Fibroblast of lung (primary cell): ENCODE measurements at regions not wholly inside any gene's neighbourhood (a gene's known extent, or its start where the extent isn't known, plus 50 kb on each side); places are given as distances from the start of the nearest gene placed in this dataset.

Source experiments
- DNase-seq, 2 donors: peaks; one replicate each; pipeline versions ENCODE4 v3.0.0 to v3.0.0-alpha.2; 2010; ENCODE audit warnings: low read depth in 2 of 2
- H2AFZ ChIP-seq: 2 replicates; pipeline ENCODE4 v1.5.1; 2012; ENCODE audit warnings: low read length, control low read depth, inconsistent platforms
- H3K27ac ChIP-seq: 2 replicates; pipeline ENCODE4 v1.5.1; 2011; ENCODE audit warnings: low read length, control low read depth; ENCODE audit not compliant: insufficient read depth
- H3K27me3 ChIP-seq: 2 replicates; pipeline ENCODE4 v1.5.1; 2011; ENCODE audit warnings: mild to moderate bottlenecking, low read length; ENCODE audit not compliant: control insufficient read depth, insufficient read depth
- H3K36me3 ChIP-seq: 2 replicates; pipeline ENCODE4 v1.5.1; 2011; ENCODE audit warnings: low read length; ENCODE audit not compliant: control insufficient read depth, insufficient read depth
- H3K4me1 ChIP-seq: 2 replicates; pipeline ENCODE4 v1.5.1; 2011; ENCODE audit warnings: low read length; ENCODE audit not compliant: control insufficient read depth, insufficient read depth; ENCODE audit errors: extremely low read depth
- H3K4me2 ChIP-seq: 2 replicates; pipeline ENCODE4 v1.5.1; 2011; ENCODE audit warnings: low read length, control low read depth; ENCODE audit not compliant: insufficient read depth; ENCODE audit errors: extremely low read depth
- H3K4me3 ChIP-seq, 4 experiments: fragments of 200-600 bp in 1 of 4; sonication (generic) in 1 of 4; replicated peaks in 1 of 4; 2 replicates each; pipeline ENCODE4 v1.5.1; 2011 to 2016; ENCODE audit warnings: low read length in 4 of 4, low read depth in 3 of 4, mild to moderate bottlenecking in 3 of 4, control low read depth in 2 of 4, inconsistent platforms in 1 of 4, mixed read lengths in 1 of 4; ENCODE audit not compliant: insufficient read depth in 1 of 4; ENCODE audit errors: control extremely low read depth in 1 of 4
- H3K79me2 ChIP-seq: 2 replicates; pipeline ENCODE4 v1.5.1; 2012; ENCODE audit warnings: mild to moderate bottlenecking, low read length, inconsistent platforms; ENCODE audit not compliant: control insufficient read depth, insufficient read depth
- H3K9ac ChIP-seq: 2 replicates; pipeline ENCODE4 v1.5.1; 2011; ENCODE audit warnings: mild to moderate bottlenecking, low read length, control low read depth; ENCODE audit not compliant: insufficient read depth
- H3K9me3 ChIP-seq: 2 replicates; pipeline ENCODE4 v1.5.1; 2012; ENCODE audit warnings: low read depth, low read length; ENCODE audit not compliant: control insufficient read depth, insufficient read depth
- H4K20me1 ChIP-seq: 2 replicates; pipeline ENCODE4 v1.5.1; 2011; ENCODE audit warnings: low read length; ENCODE audit not compliant: control insufficient read depth, insufficient read depth; ENCODE audit errors: extremely low read depth
- EZH2 ChIP-seq: IDR thresholded peaks from 2 replicates; pipeline ENCODE4 v1.5.1; 2012; ENCODE audit warnings: low read length, control low read depth, mild to moderate bottlenecking; ENCODE audit errors: missing control alignments
- TF ChIP-seq, protein P1 (sequence below), 2 donors: IDR thresholded peaks in 1 of 2; conservative IDR thresholded peaks in 1 of 2; 1 replicate in 1 of 2; 2 replicates in 1 of 2; pipeline ENCODE4 v1.5.1; 2011 to 2012; ENCODE audit warnings: low read length in 2 of 2, control low read depth in 1 of 2, inconsistent platforms in 1 of 2, low read depth in 1 of 2, mild to moderate bottlenecking in 1 of 2

GRCh38 chr10:105756386-105756785, 1115.3 kb downstream of the SORCS3 start:
- no peak overlapping the region for H2AFZ ChIP-seq
- no peak overlapping the region for H3K4me2 ChIP-seq
- H3K9me3 ChIP-seq, result no peaks in the 10 kb centered on the region
- DNase-seq, result no peak
- TF ChIP-seq, protein P1, sequence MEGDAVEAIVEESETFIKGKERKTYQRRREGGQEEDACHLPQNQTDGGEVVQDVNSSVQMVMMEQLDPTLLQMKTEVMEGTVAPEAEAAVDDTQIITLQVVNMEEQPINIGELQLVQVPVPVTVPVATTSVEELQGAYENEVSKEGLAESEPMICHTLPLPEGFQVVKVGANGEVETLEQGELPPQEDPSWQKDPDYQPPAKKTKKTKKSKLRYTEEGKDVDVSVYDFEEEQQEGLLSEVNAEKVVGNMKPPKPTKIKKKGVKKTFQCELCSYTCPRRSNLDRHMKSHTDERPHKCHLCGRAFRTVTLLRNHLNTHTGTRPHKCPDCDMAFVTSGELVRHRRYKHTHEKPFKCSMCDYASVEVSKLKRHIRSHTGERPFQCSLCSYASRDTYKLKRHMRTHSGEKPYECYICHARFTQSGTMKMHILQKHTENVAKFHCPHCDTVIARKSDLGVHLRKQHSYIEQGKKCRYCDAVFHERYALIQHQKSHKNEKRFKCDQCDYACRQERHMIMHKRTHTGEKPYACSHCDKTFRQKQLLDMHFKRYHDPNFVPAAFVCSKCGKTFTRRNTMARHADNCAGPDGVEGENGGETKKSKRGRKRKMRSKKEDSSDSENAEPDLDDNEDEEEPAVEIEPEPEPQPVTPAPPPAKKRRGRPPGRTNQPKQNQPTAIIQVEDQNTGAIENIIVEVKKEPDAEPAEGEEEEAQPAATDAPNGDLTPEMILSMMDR (conservative IDR thresholded peaks at IDR 0.05 in 1 of 2, IDR thresholded peaks at IDR 0.05 in 1 of 2; ENCODE audit: low read depth in 1 of 2, low read length in 2 of 2), result no peak
- TF ChIP-seq EZH2, result no peak
- H3K4me3 ChIP-seq, result no peak overlapping the region
- no peak overlapping the region for H3K9ac ChIP-seq
- no peaks in the 10 kb centered on the region for H3K79me2 ChIP-seq
- no peaks in the 10 kb centered on the region for H3K27me3 ChIP-seq
- H3K4me1 ChIP-seq, result no peaks in the 10 kb centered on the region
- no peaks in the 10 kb centered on the region for H3K36me3 ChIP-seq
- H4K20me1 ChIP-seq, result no peaks in the 10 kb centered on the region
- no peak overlapping the region for H3K27ac ChIP-seq

GRCh38 chr10:105751688-105752087, 1110.6 kb downstream of the SORCS3 start:
- no peaks in the 10 kb centered on the region for H3K4me1 ChIP-seq
- no peak overlapping the region for H3K27ac ChIP-seq
- no peak overlapping the region for H2AFZ ChIP-seq
- no peaks in the 10 kb centered on the region for H3K27me3 ChIP-seq
- TF ChIP-seq EZH2, result no peak
- TF ChIP-seq, protein P1 (conservative IDR thresholded peaks at IDR 0.05 in 1 of 2, IDR thresholded peaks at IDR 0.05 in 1 of 2; ENCODE audit: low read depth in 1 of 2, low read length in 2 of 2), result no peak
- no peak for DNase-seq
- no peaks in the 10 kb centered on the region for H3K36me3 ChIP-seq
- no peaks in the 10 kb centered on the region for H3K79me2 ChIP-seq
- no peaks in the 10 kb centered on the region for H4K20me1 ChIP-seq
- H3K9ac ChIP-seq, result no peak overlapping the region
- H3K9me3 ChIP-seq, result no peaks in the 10 kb centered on the region
- H3K4me3 ChIP-seq, result no peak overlapping the region
- H3K4me2 ChIP-seq, result no peak overlapping the region

DNA sequence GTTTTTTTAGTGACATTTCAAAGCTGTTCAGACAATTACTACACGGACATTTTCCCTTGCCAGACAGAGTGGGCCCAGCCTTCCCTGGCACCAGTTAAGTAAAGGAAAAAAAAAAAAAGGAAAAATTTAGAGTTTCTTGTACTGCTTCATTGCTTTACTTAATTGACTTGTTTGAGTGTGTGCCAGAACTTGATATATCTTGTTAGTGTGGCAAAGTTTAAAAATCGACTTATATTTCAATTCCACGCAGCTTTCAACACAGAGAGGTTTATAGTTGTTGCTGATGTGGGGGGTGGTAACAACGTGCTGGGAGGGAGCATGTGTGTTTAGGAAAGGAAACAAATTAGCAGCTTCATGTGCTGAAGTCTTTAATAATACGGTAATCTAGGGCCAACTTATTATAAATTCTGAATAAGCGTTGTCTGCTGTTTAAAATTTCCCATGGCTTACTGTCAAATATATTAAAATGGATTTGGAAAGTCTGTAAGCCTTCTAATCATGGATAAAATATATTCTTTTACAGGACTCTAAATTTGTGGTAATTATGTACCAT, 1104.6 kb downstream of the SORCS3 start:
- Histone ChIP-seq H3K9me3 (no peaks in the 10 kb centered on the region), H3K27ac (no peak overlapping the region), H3K79me2 (no peaks in the 10 kb centered on the region), H4K20me1 (no peaks in the 10 kb centered on the region), H3K4me3 (no peak overlapping the region), H3K36me3 (no peaks in the 10 kb centered on the region), H3K9ac (no peak overlapping the region), H2AFZ (no peak overlapping the region), H3K27me3 (no peaks in the 10 kb centered on the region), H3K4me2 (no peak overlapping the region), H3K4me1 (no peaks in the 10 kb centered on the region)
- TF ChIP-seq EZH2, result no peak
- TF ChIP-seq, protein P1 (conservative IDR thresholded peaks at IDR 0.05 in 1 of 2, IDR thresholded peaks at IDR 0.05 in 1 of 2; ENCODE audit: low read depth in 1 of 2, low read length in 2 of 2), result no peak
- no peak for DNase-seq
